Neuronal stem cell (in vitro differentiated cells): ENCODE measurements at regions not wholly inside any gene's neighbourhood (a gene's known extent, or its start where the extent isn't known, plus 50 kb on each side); places are given as distances from the start of the nearest gene placed in this dataset.

Experiments
- DNase-seq: peaks from one replicate; pipeline ENCODE4 v3.0.0-alpha.2; 2013; ENCODE audit warnings: low spot score
- H2AFZ ChIP-seq: one replicate; pipeline ENCODE4 v1.6.1; 2013; ENCODE audit warnings: mild to moderate bottlenecking, low read length, inconsistent platforms
- H2AK5ac ChIP-seq: 2 replicates; pipeline ENCODE4 v1.6.1; 2013; ENCODE audit warnings: low read depth, mild to moderate bottlenecking, inconsistent platforms, low read length, moderate library complexity, mixed read lengths
- H2BK120ac ChIP-seq: 2 replicates; pipeline ENCODE4 v1.6.1; 2013; ENCODE audit warnings: low read depth, mild to moderate bottlenecking, inconsistent platforms, low read length, moderate library complexity, mixed read lengths
- H2BK12ac ChIP-seq: one replicate; pipeline ENCODE4 v1.6.1; 2013; ENCODE audit warnings: low read length, inconsistent platforms
- H2BK15ac ChIP-seq: 2 replicates; pipeline ENCODE4 v1.6.1; 2013; ENCODE audit warnings: mild to moderate bottlenecking, low read length, inconsistent platforms, mixed read lengths
- H2BK5ac ChIP-seq: one replicate; pipeline ENCODE4 v1.6.1; 2013; ENCODE audit warnings: inconsistent platforms, mild to moderate bottlenecking, low read length, moderate library complexity
- H3K14ac ChIP-seq: one replicate; pipeline ENCODE4 v1.6.1; 2013; ENCODE audit warnings: low read length, inconsistent platforms
- H3K18ac ChIP-seq: 2 replicates; pipeline ENCODE4 v1.6.1; 2013; ENCODE audit warnings: low read length, inconsistent platforms
- H3K23ac ChIP-seq: 2 replicates; pipeline ENCODE4 v1.6.1; 2013; ENCODE audit warnings: low read depth, mild to moderate bottlenecking, mixed read lengths, low read length, inconsistent platforms; ENCODE audit not compliant: poor library complexity
- H3K27ac ChIP-seq: replicated peaks from 3 replicates; pipeline ENCODE4 v1.5.1; 2013; ENCODE audit warnings: low read length, inconsistent platforms
- H3K27me3 ChIP-seq, 3 experiments: 2 replicates each; pipeline ENCODE4 v1.6.1; 2013; ENCODE audit warnings: low read length in 3 of 3, mild to moderate bottlenecking in 2 of 3, inconsistent platforms in 1 of 3, low read depth in 1 of 3, mixed read lengths in 1 of 3, moderate library complexity in 1 of 3; ENCODE audit not compliant: control insufficient read depth in 3 of 3, insufficient read depth in 3 of 3
- H3K36me3 ChIP-seq, 2 donors: replicated peaks in 1 of 2; 2 replicates each; pipeline ENCODE4 v1.6.1; 2013; ENCODE audit warnings: low read length in 2 of 2; ENCODE audit not compliant: control insufficient read depth in 2 of 2, insufficient read depth in 2 of 2
- H3K4ac ChIP-seq: 2 replicates; pipeline ENCODE4 v1.6.1; 2013; ENCODE audit warnings: inconsistent platforms, mild to moderate bottlenecking, low read length, moderate library complexity
- H3K4me1 ChIP-seq, 2 donors: 1 replicate in 1 of 2; 2 replicates in 1 of 2; pipeline ENCODE4 v1.6.1; 2013; ENCODE audit warnings: low read length in 2 of 2, low read depth in 1 of 2; ENCODE audit not compliant: control insufficient read depth in 2 of 2, insufficient read depth in 1 of 2
- H3K4me2 ChIP-seq: one replicate; pipeline ENCODE4 v1.6.1; 2013; ENCODE audit warnings: mild to moderate bottlenecking, low read length, inconsistent platforms; ENCODE audit not compliant: insufficient read depth, poor library complexity, severe bottlenecking
- H3K4me3 ChIP-seq, 2 donors: 2 replicates each; pipeline ENCODE4 v1.5.1; 2013; ENCODE audit warnings: low read length in 2 of 2, mild to moderate bottlenecking in 2 of 2, inconsistent platforms in 1 of 2, moderate library complexity in 1 of 2
- H3K79me1 ChIP-seq: one replicate; pipeline ENCODE4 v1.6.1; 2013; ENCODE audit warnings: low read depth, mild to moderate bottlenecking, inconsistent platforms, low read length, moderate library complexity
- H3K9ac ChIP-seq: one replicate; pipeline ENCODE4 v1.6.1; 2013; ENCODE audit warnings: mild to moderate bottlenecking, low read depth, low read length, inconsistent platforms; ENCODE audit not compliant: poor library complexity
- H3K9me3 ChIP-seq, 2 donors: replicated peaks in 1 of 2; 2 replicates each; pipeline versions ENCODE3 to v1.6.1; 2013; ENCODE audit warnings: low read length in 2 of 2, mild to moderate bottlenecking in 2 of 2, inconsistent platforms in 1 of 2, low read depth in 1 of 2, mixed read lengths in 1 of 2, moderate library complexity in 1 of 2; ENCODE audit not compliant: control insufficient read depth in 2 of 2, insufficient read depth in 1 of 2
- H4K8ac ChIP-seq: one replicate; pipeline ENCODE4 v1.6.1; 2013; ENCODE audit warnings: low read depth, mild to moderate bottlenecking, inconsistent platforms, low read length, moderate library complexity
- H4K91ac ChIP-seq: one replicate; pipeline ENCODE4 v1.6.1; 2013; ENCODE audit warnings: low read length, low read depth, mild to moderate bottlenecking, inconsistent platforms; ENCODE audit not compliant: poor library complexity
- WGBS, 2 donors: extraction: QIAGEN DNeasy Blood & Tissue Kit; methylation state at CpG; one replicate each; pipeline ENCODE4 v1.1.7; 2013; ENCODE audit warnings: missing lambda C conversion rate in 2 of 2, mixed read lengths in 1 of 2; ENCODE audit not compliant: insufficient read length in 2 of 2, insufficient replicate concordance in 1 of 2; ENCODE audit errors: extremely low coverage in 2 of 2; 5-methylcytosine and 5-hydroxymethylcytosine counted together

DNA sequence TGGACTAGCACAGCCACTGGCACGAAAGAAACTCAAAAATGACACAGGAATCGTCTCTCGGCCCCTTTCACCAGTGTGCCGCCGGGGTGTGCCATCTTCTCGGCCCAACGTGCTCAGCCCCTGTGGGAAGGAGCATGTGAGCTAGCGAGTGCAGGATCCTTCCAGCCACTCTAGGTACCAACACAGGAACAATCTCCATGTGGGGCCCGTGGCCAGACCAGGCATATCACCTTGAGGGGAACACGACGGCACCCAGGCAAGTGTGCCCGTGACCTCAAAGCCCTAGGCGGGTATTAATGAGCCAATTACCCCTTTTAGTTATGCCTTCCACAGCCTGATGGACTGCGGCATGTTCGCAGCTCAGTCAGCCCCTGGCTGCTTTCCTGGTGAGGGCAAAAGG, 231.5 kb downstream of the FAT4 start:
- Histone ChIP-seq H3K4me2 (no peak overlapping the region), H3K9ac (no peak overlapping the region), H3K18ac (peak overlapping the region; percentile 65), H2AFZ (no peak overlapping the region), H2AK5ac (no peak overlapping the region), H3K27me3 (no peaks in the 10 kb centered on the region), H3K14ac (no peak overlapping the region), H3K4ac (no peak overlapping the region), H2BK15ac (no peak overlapping the region), H2BK5ac (no peak overlapping the region), H3K4me3 (no peak overlapping the region), H3K79me1 (no peaks in the 10 kb centered on the region), H4K91ac (no peak overlapping the region), H3K36me3 (no peaks in the 10 kb centered on the region), H3K4me1 (peaks cover 1 to 5% of the 10 kb centered on the region in 2 donors), H2BK12ac (no peak overlapping the region), H3K23ac (no peak overlapping the region), H3K27ac (no peak overlapping the region), H3K9me3 (peaks cover 0 to 5% of the 10 kb centered on the region in 2 donors), H4K8ac (peak overlapping the region; percentile 4), H2BK120ac (no peak overlapping the region)
- WGBS, 2 donors, result no CpG with 5 or more reads among the region's 15 CpGs
- no peak for DNase-seq

- H3K4me3 ChIP-seq, result no peak overlapping the region
- WGBS, 2 donors, result no CpG with 5 or more reads among the region's 4 CpGs
Measured at GRCh38 chr4:125547836-125548235, 233.1 kb downstream of the FAT4 start.

DNA sequence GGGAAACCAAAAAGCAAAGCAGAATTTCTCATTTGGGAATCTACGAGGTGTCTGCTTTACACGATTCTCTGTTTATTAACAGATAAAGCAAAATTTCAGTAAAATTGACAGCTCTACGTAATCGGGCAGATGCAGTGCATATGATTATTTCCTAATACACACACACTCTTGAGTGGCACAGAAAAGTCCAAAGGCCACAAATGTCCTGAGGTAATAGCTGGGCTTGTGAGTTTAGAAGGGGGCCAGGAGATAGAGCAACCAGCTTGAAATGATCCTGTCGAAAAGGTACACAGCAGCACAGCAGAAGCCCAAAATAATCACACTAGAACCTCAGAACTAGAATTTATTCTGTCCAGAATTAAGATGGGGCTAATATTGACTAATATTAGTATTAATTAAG, 236.0 kb downstream of the FAT4 start:
- H3K4ac ChIP-seq, result no peak overlapping the region
- no peak for DNase-seq
- no CpG with 5 or more reads among the region's 5 CpGs for WGBS, 2 donors
- no peaks in the 10 kb centered on the region for H3K27me3 ChIP-seq
- no peak overlapping the region for H2BK12ac ChIP-seq
- H2AFZ ChIP-seq, result no peak overlapping the region
- H2AK5ac ChIP-seq, result no peak overlapping the region
- H2BK15ac ChIP-seq, result no peak overlapping the region
- no peak overlapping the region for H4K8ac ChIP-seq
- H3K14ac ChIP-seq, result no peak overlapping the region
- no peaks in the 10 kb centered on the region for H3K79me1 ChIP-seq
- no peak overlapping the region for H3K27ac ChIP-seq
- H3K4me3 ChIP-seq, result no peak overlapping the region
- H3K9ac ChIP-seq, result no peak overlapping the region
- no peaks in the 10 kb centered on the region for H3K36me3 ChIP-seq
- no peak overlapping the region for H2BK120ac ChIP-seq
- peaks cover 0 to 5% of the 10 kb centered on the region in 2 donors for H3K9me3 ChIP-seq
- no peak overlapping the region for H3K4me2 ChIP-seq
- H4K91ac ChIP-seq, result no peak overlapping the region
- no peaks in the 10 kb centered on the region for H3K4me1 ChIP-seq
- H3K23ac ChIP-seq, result no peak overlapping the region
- no peak overlapping the region for H2BK5ac ChIP-seq
- H3K18ac ChIP-seq, result no peak overlapping the region

More at GRCh38 chr4:125547836-125548235, 233.1 kb downstream of the FAT4 start:
- H4K8ac ChIP-seq, result no peak overlapping the region
- no peaks in the 10 kb centered on the region for H3K27me3 ChIP-seq
- no peak overlapping the region for H4K91ac ChIP-seq
- H3K27ac ChIP-seq, result no peak overlapping the region
- H2AFZ ChIP-seq, result no peak overlapping the region
- H2BK15ac ChIP-seq, result no peak overlapping the region
- no peak overlapping the region for H2BK12ac ChIP-seq
- no peak overlapping the region for H3K14ac ChIP-seq
- H3K9me3 ChIP-seq, result peaks cover 0 to 5% of the 10 kb centered on the region in 2 donors
- H3K9ac ChIP-seq, result no peak overlapping the region
- H2AK5ac ChIP-seq, result no peak overlapping the region
- H3K36me3 ChIP-seq, result no peaks in the 10 kb centered on the region
- no peak overlapping the region for H3K4ac ChIP-seq
- no peak for DNase-seq
- H3K23ac ChIP-seq, result no peak overlapping the region
- no peaks in the 10 kb centered on the region for H3K79me1 ChIP-seq
- H2BK120ac ChIP-seq, result no peak overlapping the region
- no peak overlapping the region for H3K4me2 ChIP-seq
- no peaks in the 10 kb centered on the region for H3K4me1 ChIP-seq
- H3K18ac ChIP-seq, result no peak overlapping the region
- no peak overlapping the region for H2BK5ac ChIP-seq

- Histone ChIP-seq H3K9me3 (peaks cover 2% of the 10 kb centered on the region in 2 donors), H2BK15ac (no peak overlapping the region), H3K27ac (no peak overlapping the region), H4K91ac (no peak overlapping the region), H3K23ac (no peak overlapping the region), H3K4me2 (no peak overlapping the region), H2BK120ac (no peak overlapping the region), H2AK5ac (no peak overlapping the region), H3K27me3 (no peaks in the 10 kb centered on the region), H4K8ac (no peak overlapping the region), H2BK12ac (no peak overlapping the region), H2BK5ac (no peak overlapping the region), H3K4me1 (no peaks in the 10 kb centered on the region), H2AFZ (no peak overlapping the region), H3K18ac (no peak overlapping the region), H3K9ac (no peak overlapping the region), H3K36me3 (no peaks in the 10 kb centered on the region), H3K4me3 (no peak overlapping the region), H3K79me1 (no peaks in the 10 kb centered on the region), H3K4ac (no peak overlapping the region), H3K14ac (no peak overlapping the region)
- DNase-seq, result no peak
- no CpG with 5 or more reads among the region's 2 CpGs for WGBS, 2 donors
Measured at GRCh38 chr4:125551466-125551865, 236.7 kb downstream of the FAT4 start.
